A673 (cell line): ENCODE measurements at regions not wholly inside any gene's neighbourhood (a gene's known extent, or its start where the extent isn't known, plus 50 kb on each side); places are given as distances from the start of the nearest gene placed in this dataset.
"Not testable (repeated sequence)": the region's sequence is repeated elsewhere in the genome, so short reads cannot be mapped to it uniquely, and the experiment has no call there.

ENCODE experiments used
- BruUV-seq: library from RNA; stranded (reverse); fragments of 400-500 nt; replicated peaks from 2 replicates; lab custom pipeline; 2021; lab: Mats Ljungman, UMichigan
- CTCF ChIA-PET: fragments of 300-600 bp; sonication (Branson Sonifier 250); formaldehyde crosslinking; loops from one replicate; lab custom pipeline; 2022; ENCODE audit warnings: antibody characterized with exemption; lab: Charles Lee
- POLR2A ChIA-PET: fragments of 300-600 bp; sonication (Branson Sonifier 250); formaldehyde crosslinking; loops from one replicate; lab custom pipeline; 2022; ENCODE audit warnings: antibody characterized with exemption; ENCODE audit not compliant: low non-redundant PET; lab: Charles Lee
- DNase-seq: peaks from one replicate; pipeline ENCODE4 v3.0.0-alpha.2; 2015; ENCODE audit warnings: low spot score
- H3K27ac ChIP-seq: fragments of 200-600 bp; sonication (generic); 2 replicates; pipeline ENCODE4 v1.5.1; 2016; ENCODE audit warnings: mixed run types, low read depth, mild to moderate bottlenecking, mixed read lengths, antibody characterized with exemption, low read length; ENCODE audit not compliant: poor library complexity, severe bottlenecking
- H3K27me3 ChIP-seq: fragments of 200-600 bp; sonication (generic); replicated peaks from 2 replicates; pipeline ENCODE4 v1.6.1; 2017; ENCODE audit warnings: mixed run types, low read depth, mild to moderate bottlenecking, mixed read lengths, antibody characterized with exemption, low read length; ENCODE audit not compliant: insufficient read depth, poor library complexity
- H3K36me3 ChIP-seq: fragments of 200-600 bp; sonication (generic); 2 replicates; pipeline ENCODE4 v1.6.1; 2016; ENCODE audit warnings: mixed run types, mild to moderate bottlenecking, mixed read lengths, antibody characterized with exemption, low read length; ENCODE audit not compliant: insufficient read depth, poor library complexity, severe bottlenecking
- H3K4me1 ChIP-seq: fragments of 200-600 bp; sonication (generic); 2 replicates; pipeline ENCODE4 v1.6.1; 2017; ENCODE audit warnings: mixed run types, mild to moderate bottlenecking, mixed read lengths, antibody characterized with exemption, low read length; ENCODE audit not compliant: insufficient read depth, poor library complexity, severe bottlenecking
- H3K4me3 ChIP-seq: fragments of 200-600 bp; sonication (generic); 2 replicates; pipeline ENCODE4 v1.5.1; 2016; ENCODE audit warnings: low read depth, mixed run types, mild to moderate bottlenecking, mixed read lengths, low read length; ENCODE audit not compliant: poor library complexity, severe bottlenecking
- H3K9me3 ChIP-seq: fragments of 200-600 bp; sonication (generic); 2 replicates; pipeline ENCODE4 v1.6.1; 2016; ENCODE audit warnings: mixed run types, low read depth, mild to moderate bottlenecking, mixed read lengths, antibody characterized with exemption, low read length; ENCODE audit not compliant: poor library complexity, severe bottlenecking
- intact Hi-C: fragments of 100-400 bp; cut with micrococcal nuclease; formaldehyde crosslinking; loops from one replicate; pipeline ENCODE4 v1.10.0; 2022; ENCODE audit not compliant: unreplicated experiment

GRCh38 chr19:14293816-14294170, 87.5 kb upstream of the ADGRE5 start:
- H3K9me3 ChIP-seq, intact Hi-C loops, H3K4me1 ChIP-seq, H3K27me3 ChIP-seq, CTCF ChIA-PET, BruUV-seq, H3K27ac ChIP-seq, H3K36me3 ChIP-seq, DNase-seq, H3K4me3 ChIP-seq, POLR2A ChIA-PET: not testable (repeated sequence)

GRCh38 chr19:14293101-14293815, 87.3 kb upstream of the ADGRL1 start:
- H3K4me3 ChIP-seq, H3K36me3 ChIP-seq, H3K9me3 ChIP-seq, CTCF ChIA-PET, H3K27me3 ChIP-seq, POLR2A ChIA-PET, H3K27ac ChIP-seq, BruUV-seq, intact Hi-C loops, H3K4me1 ChIP-seq: not testable (repeated sequence)
- DNase-seq, result peak; percentile 29

- H3K36me3 ChIP-seq, intact Hi-C loops, H3K27me3 ChIP-seq, DNase-seq, H3K9me3 ChIP-seq, BruUV-seq, H3K4me1 ChIP-seq, H3K27ac ChIP-seq, POLR2A ChIA-PET, H3K4me3 ChIP-seq: not testable (repeated sequence)
- CTCF ChIA-PET, result interaction anchor here (0.6 kb wide), 1 partner anchor 47 kb away, joined by 3 read pairs; no protein-coding TSS in a partner anchor
These were observed 83.8 kb upstream of the ADGRL1 start for GRCh38 chr19:14289810-14290209.

- H3K9me3 ChIP-seq, CTCF ChIA-PET, POLR2A ChIA-PET, H3K27ac ChIP-seq, H3K27me3 ChIP-seq, H3K4me3 ChIP-seq, intact Hi-C loops, BruUV-seq, H3K4me1 ChIP-seq, H3K36me3 ChIP-seq, DNase-seq: not testable (repeated sequence)
These were observed 81.9 kb upstream of the ADGRL1 start for GRCh38 chr19:14287837-14288236.

- H3K4me1 ChIP-seq, POLR2A ChIA-PET, H3K27ac ChIP-seq, BruUV-seq, DNase-seq, CTCF ChIA-PET, H3K36me3 ChIP-seq, H3K27me3 ChIP-seq, H3K4me3 ChIP-seq, intact Hi-C loops, H3K9me3 ChIP-seq: not testable (repeated sequence)
These were observed 80.6 kb upstream of the ADGRL1 start for GRCh38 chr19:14286594-14286993.

GRCh38 chr19:14285726-14286125, 79.8 kb upstream of the ADGRL1 start:
- DNase-seq, POLR2A ChIA-PET, H3K36me3 ChIP-seq, H3K27me3 ChIP-seq, H3K4me3 ChIP-seq, CTCF ChIA-PET, H3K27ac ChIP-seq, H3K4me1 ChIP-seq, H3K9me3 ChIP-seq, BruUV-seq, intact Hi-C loops: not testable (repeated sequence)

- not testable (repeated sequence) for BruUV-seq, H3K27ac ChIP-seq
These were observed 78.0 kb upstream of the ADGRL1 start for GRCh38 chr19:14283813-14284520.

More at GRCh38 chr19:14283813-14284520, 78.0 kb upstream of the ADGRL1 start:
- H3K9me3 ChIP-seq, H3K36me3 ChIP-seq, DNase-seq, H3K4me3 ChIP-seq, intact Hi-C loops, H3K4me1 ChIP-seq, POLR2A ChIA-PET, H3K27me3 ChIP-seq: not testable (repeated sequence)
- CTCF ChIA-PET, result interaction anchor here (0.7 kb wide), 1 partner anchor 65 kb away, joined by 4 read pairs; no protein-coding TSS in a partner anchor
